Sigmoid colon (tissue), 4 donors: ENCODE measurements at regions not wholly inside any gene's neighbourhood (a gene's known extent, or its start where the extent isn't known, plus 50 kb on each side); places are given as distances from the start of the nearest gene placed in this dataset.

Source experiments
- CTCF ChIP-seq, 4 experiments: fragments of 450-650 bp in 3 of 4; fragments of 200-600 bp in 1 of 4; IDR thresholded peaks; one replicate each; pipeline ENCODE4 v1.5.1; 2016 to 2019; ENCODE audit warnings: antibody characterized with exemption in 4 of 4, mild to moderate bottlenecking in 3 of 4, moderate library complexity in 2 of 4
- POLR2AphosphoS5 ChIP-seq, 4 donors: sonication (generic); formaldehyde crosslinking; IDR thresholded peaks; one replicate each; pipeline ENCODE4 v1.6.1; 2017; ENCODE audit warnings: antibody characterized with exemption in 4 of 4

DNA sequence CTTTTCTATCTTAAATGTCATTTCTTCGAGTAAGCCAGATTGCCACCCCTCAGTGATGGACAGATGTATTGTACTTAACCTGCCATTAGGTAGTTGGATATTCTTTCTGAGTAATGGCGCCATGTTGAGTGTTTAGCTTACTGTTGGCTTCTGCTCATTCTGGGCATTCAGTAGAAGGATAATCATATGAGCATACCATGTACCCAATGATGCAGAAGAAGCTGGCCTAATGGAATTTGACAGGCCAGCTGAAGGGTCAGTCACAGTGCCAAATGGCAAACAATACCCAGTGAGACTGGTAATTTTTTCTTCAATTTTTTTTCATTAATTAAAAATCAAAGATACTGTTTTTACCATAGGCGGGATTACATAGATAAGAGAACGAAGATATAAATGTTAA lies 1010.8 kb upstream of the EYS start:
- TF ChIP-seq CTCF (IDR thresholded peaks at IDR 0.05) (no peak), POLR2AphosphoS5 (IDR thresholded peaks at IDR 0.05) (no peak)
